HG03432 (cell line): ENCODE measurements at regions not wholly inside any gene's neighbourhood (a gene's known extent, or its start where the extent isn't known, plus 50 kb on each side); places are given as distances from the start of the nearest gene placed in this dataset.
"Not testable (repeated sequence)": the region's sequence is repeated elsewhere in the genome, so short reads cannot be mapped to it uniquely, and the experiment has no call there.

ENCODE experiments used
- ATAC-seq: cut with Tn5 transposase; IDR thresholded peaks from one replicate; pipeline ENCODE4 v1.9.1; 2021; ENCODE audit warnings: mild to moderate bottlenecking, moderate library complexity; ENCODE audit not compliant: unreplicated experiment

GRCh38 chr2:163198972-163199371 lies 360.4 kb upstream of the KCNH7 start:
- no peak for ATAC-seq

- ATAC-seq: no peak
Observed at GRCh38 chr2:163198007-163198406, 359.4 kb upstream of the KCNH7 start.

- ATAC-seq: no peak
Observed at GRCh38 chr2:163191372-163191771, 352.8 kb upstream of the KCNH7 start.

GRCh38 chr2:163187995-163188655 lies 349.6 kb upstream of the KCNH7 start:
- ATAC-seq: no peak

GRCh38 chr2:163187119-163187518 lies 348.6 kb upstream of the KCNH7 start:
- no peak for ATAC-seq

- ATAC-seq: no peak
Observed at GRCh38 chr2:163185160-163185559, 346.6 kb upstream of the KCNH7 start.

GRCh38 chr2:163182764-163183354 lies 344.3 kb upstream of the KCNH7 start:
- ATAC-seq: peak; percentile 79

- no peak for ATAC-seq
Observed at GRCh38 chr2:163177592-163177991, 339.0 kb upstream of the KCNH7 start.

GRCh38 chr2:163175294-163175693 lies 336.7 kb upstream of the KCNH7 start:
- no peak for ATAC-seq

GRCh38 chr2:163173591-163173990 lies 335.0 kb upstream of the KCNH7 start:
- ATAC-seq: no peak

- ATAC-seq: no peak
Observed at GRCh38 chr2:163171786-163172530, 333.4 kb upstream of the KCNH7 start.

GRCh38 chr2:163157891-163158496 lies 319.4 kb upstream of the KCNH7 start:
- ATAC-seq: no peak

- ATAC-seq: no peak
Observed at GRCh38 chr2:163157411-163157810, 318.8 kb upstream of the KCNH7 start.

- no peak for ATAC-seq
Observed at GRCh38 chr2:163155925-163156324, 317.4 kb upstream of the KCNH7 start.

GRCh38 chr2:163155279-163155883 lies 316.8 kb upstream of the KCNH7 start:
- peak; percentile 89 for ATAC-seq

- no peak for ATAC-seq
Observed at GRCh38 chr2:163142618-163143017, 304.1 kb upstream of the KCNH7 start.

GRCh38 chr2:163138947-163139346 lies 300.4 kb upstream of the KCNH7 start:
- no peak for ATAC-seq

- no peak for ATAC-seq
Observed at GRCh38 chr2:163135256-163135655, 296.7 kb upstream of the KCNH7 start.

- ATAC-seq: no peak
Observed at GRCh38 chr2:163133602-163134001, 295.0 kb upstream of the KCNH7 start.

- ATAC-seq: peak; percentile 60
Observed at GRCh38 chr2:163132850-163133249, 294.3 kb upstream of the KCNH7 start.

GRCh38 chr2:163132207-163132606 lies 293.6 kb upstream of the KCNH7 start:
- not testable (repeated sequence) for ATAC-seq
